ENCODE measurements at regions not wholly inside any gene's neighbourhood (a gene's known extent, or its start where the extent isn't known, plus 50 kb on each side); places are given as distances from the start of the nearest gene placed in this dataset.
A peak's percentile ranks its signal among the peaks of the same experiment; 100 is the strongest.

DNA sequence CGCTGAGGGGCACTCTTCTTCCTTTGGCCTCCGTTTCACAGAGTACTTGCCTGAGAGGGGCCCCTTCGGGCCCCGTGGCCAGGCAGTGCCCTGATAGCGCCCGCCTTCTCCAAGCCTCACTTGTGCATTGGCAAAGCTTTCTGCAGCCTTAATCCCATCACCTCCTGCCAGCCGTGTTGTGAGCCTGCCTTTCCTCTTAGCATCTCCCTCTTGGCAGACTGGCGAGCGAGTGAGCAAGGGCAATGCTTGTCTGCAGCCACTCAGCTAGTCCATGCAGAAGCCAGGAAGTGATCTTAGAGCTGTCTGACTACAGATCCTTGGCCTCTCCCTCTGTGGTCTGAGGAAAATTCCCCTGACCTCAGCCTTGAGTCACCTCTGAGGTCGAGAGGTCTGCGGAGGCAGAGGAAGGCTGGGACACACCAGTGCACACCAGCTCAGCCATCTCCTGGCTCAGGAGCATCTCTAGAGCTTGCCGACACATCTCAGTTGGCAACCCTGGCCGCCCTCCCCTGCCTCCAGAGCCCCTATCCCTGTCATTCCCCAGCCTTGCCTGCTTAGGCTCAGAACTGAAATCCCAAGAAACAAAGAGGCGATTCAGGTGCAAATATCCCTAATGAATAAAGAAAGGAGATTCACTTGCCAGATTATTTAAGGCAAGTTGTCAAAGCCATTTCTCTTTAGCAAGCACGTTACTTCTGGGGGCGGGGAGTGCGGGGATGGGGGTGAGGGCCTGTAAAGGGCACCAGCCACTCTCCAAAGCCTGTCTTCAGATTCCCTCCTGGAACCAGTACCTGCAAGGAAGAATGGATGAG lies 143.5 kb upstream of the MAMLD1 start:
- no peak for FAIRE-seq
- TF ChIP-seq, protein P1, sequence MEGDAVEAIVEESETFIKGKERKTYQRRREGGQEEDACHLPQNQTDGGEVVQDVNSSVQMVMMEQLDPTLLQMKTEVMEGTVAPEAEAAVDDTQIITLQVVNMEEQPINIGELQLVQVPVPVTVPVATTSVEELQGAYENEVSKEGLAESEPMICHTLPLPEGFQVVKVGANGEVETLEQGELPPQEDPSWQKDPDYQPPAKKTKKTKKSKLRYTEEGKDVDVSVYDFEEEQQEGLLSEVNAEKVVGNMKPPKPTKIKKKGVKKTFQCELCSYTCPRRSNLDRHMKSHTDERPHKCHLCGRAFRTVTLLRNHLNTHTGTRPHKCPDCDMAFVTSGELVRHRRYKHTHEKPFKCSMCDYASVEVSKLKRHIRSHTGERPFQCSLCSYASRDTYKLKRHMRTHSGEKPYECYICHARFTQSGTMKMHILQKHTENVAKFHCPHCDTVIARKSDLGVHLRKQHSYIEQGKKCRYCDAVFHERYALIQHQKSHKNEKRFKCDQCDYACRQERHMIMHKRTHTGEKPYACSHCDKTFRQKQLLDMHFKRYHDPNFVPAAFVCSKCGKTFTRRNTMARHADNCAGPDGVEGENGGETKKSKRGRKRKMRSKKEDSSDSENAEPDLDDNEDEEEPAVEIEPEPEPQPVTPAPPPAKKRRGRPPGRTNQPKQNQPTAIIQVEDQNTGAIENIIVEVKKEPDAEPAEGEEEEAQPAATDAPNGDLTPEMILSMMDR (IDR thresholded peaks at IDR 0.05; ENCODE audit: insufficient read depth, low read length, severe bottlenecking) = no peak
- no peaks in the 10 kb centered on the region for H3K36me3 ChIP-seq (ENCODE audit: control insufficient read depth, insufficient read depth, low read length)
- no peak overlapping the region for H3K4me3 ChIP-seq (ENCODE audit: low read depth, low read length)
- peak; percentile 8 for DNase-seq (ENCODE audit: low read depth)
- H3K27me3 ChIP-seq (ENCODE audit: control insufficient read depth, insufficient read depth, low read length) = no peaks in the 10 kb centered on the region

- TF ChIP-seq, protein P1 (IDR thresholded peaks at IDR 0.05; ENCODE audit: insufficient read depth, low read length, severe bottlenecking) = no peak
- Histone ChIP-seq H3K36me3 (ENCODE audit: control insufficient read depth, insufficient read depth, low read length) (no peaks in the 10 kb centered on the region), H3K4me3 (ENCODE audit: low read depth, low read length) (no peak overlapping the region), H3K27me3 (ENCODE audit: control insufficient read depth, insufficient read depth, low read length) (no peaks in the 10 kb centered on the region)
- DNase-seq (ENCODE audit: low read depth) (no peak), FAIRE-seq (no peak)
Observed at GRCh38 chrX:150223176-150224015, 139.7 kb upstream of the MAMLD1 start.

GRCh38 chrX:150224676-150225075 lies 138.4 kb upstream of the MAMLD1 start:
- no peaks in the 10 kb centered on the region for H3K36me3 ChIP-seq (ENCODE audit: control insufficient read depth, insufficient read depth, low read length)
- FAIRE-seq (no peak), DNase-seq (ENCODE audit: low read depth) (no peak)
- TF ChIP-seq, protein P1 (IDR thresholded peaks at IDR 0.05; ENCODE audit: insufficient read depth, low read length, severe bottlenecking) = no peak
- no peaks in the 10 kb centered on the region for H3K27me3 ChIP-seq (ENCODE audit: control insufficient read depth, insufficient read depth, low read length)
- H3K4me3 ChIP-seq (ENCODE audit: low read depth, low read length) = no peak overlapping the region

DNA sequence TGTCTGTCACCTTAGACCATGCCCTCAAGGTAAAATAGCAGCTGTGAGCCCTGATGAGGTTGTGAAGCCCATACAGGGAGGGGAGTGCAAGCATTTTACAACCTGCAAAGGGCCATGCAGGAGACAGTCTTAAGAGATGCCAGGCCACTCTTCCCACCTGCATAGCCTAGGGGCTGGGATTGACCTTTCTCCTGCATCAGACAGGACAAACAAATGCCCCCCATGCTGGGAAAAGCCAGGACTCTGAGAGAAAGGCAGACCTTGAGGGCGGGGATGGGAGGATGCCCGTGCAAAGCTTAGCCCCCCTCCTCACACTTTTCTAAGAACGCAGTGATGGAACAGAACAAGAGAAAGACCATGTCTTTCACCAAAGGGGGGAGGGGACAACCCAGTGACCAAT lies 137.9 kb upstream of the MAMLD1 start:
- H3K27me3 ChIP-seq (ENCODE audit: control insufficient read depth, insufficient read depth, low read length) = no peaks in the 10 kb centered on the region
- TF ChIP-seq, protein P1 (IDR thresholded peaks at IDR 0.05; ENCODE audit: insufficient read depth, low read length, severe bottlenecking) = no peak
- DNase-seq (ENCODE audit: low read depth) (no peak), FAIRE-seq (no peak)
- H3K36me3 ChIP-seq (ENCODE audit: control insufficient read depth, insufficient read depth, low read length) = no peaks in the 10 kb centered on the region
- no peak overlapping the region for H3K4me3 ChIP-seq (ENCODE audit: low read depth, low read length)

- TF ChIP-seq, protein P1 (IDR thresholded peaks at IDR 0.05; ENCODE audit: insufficient read depth, low read length, severe bottlenecking) = no peak
- Histone ChIP-seq H3K4me3 (ENCODE audit: low read depth, low read length) (no peak overlapping the region), H3K27me3 (ENCODE audit: control insufficient read depth, insufficient read depth, low read length) (no peaks in the 10 kb centered on the region), H3K36me3 (ENCODE audit: control insufficient read depth, insufficient read depth, low read length) (no peaks in the 10 kb centered on the region)
- FAIRE-seq = no peak
- DNase-seq (ENCODE audit: low read depth) = no peak
Observed at GRCh38 chrX:150225756-150226155, 137.4 kb upstream of the MAMLD1 start.

All from bronchial epithelial cell (primary cell).